ENCODE measurements at regions not wholly inside any gene's neighbourhood (a gene's known extent, or its start where the extent isn't known, plus 50 kb on each side); places are given as distances from the start of the nearest gene placed in this dataset.

DNA sequence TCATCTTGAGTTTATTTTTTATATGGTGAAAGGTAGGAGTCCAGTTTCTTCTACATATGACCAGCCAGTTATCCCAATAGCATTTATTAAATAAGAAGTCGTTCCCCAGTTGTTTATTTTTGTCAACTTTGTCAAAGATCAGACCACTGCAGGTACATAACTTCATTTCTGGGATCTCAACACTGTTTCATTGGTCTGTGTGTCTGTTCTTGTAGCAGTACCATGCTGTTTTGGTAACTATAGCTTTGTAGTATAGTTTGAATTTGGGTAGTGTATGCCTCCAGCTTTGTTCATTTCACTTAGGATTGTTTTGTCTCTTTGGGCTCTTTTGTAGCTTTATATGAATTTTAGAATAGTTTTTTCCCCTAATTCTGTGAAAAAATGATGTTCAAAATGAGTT, 340.4 kb upstream of the PCDH20 start:
- TF ChIP-seq ZNF333 (CRISPR knock-in tag; IDR thresholded peaks at IDR 0.05; ENCODE audit: borderline replicate concordance): no peak
- TF ChIP-seq POLR2A (IDR thresholded peaks at IDR 0.05; ENCODE audit: insufficient read depth in 1 of 2, low read depth in 2 of 2, low read length in 2 of 2): no peak
- no peak for TF ChIP-seq ZNF460 (CRISPR knock-in tag; IDR thresholded peaks at IDR 0.05; ENCODE audit: borderline replicate concordance)
- TF ChIP-seq, protein P1, sequence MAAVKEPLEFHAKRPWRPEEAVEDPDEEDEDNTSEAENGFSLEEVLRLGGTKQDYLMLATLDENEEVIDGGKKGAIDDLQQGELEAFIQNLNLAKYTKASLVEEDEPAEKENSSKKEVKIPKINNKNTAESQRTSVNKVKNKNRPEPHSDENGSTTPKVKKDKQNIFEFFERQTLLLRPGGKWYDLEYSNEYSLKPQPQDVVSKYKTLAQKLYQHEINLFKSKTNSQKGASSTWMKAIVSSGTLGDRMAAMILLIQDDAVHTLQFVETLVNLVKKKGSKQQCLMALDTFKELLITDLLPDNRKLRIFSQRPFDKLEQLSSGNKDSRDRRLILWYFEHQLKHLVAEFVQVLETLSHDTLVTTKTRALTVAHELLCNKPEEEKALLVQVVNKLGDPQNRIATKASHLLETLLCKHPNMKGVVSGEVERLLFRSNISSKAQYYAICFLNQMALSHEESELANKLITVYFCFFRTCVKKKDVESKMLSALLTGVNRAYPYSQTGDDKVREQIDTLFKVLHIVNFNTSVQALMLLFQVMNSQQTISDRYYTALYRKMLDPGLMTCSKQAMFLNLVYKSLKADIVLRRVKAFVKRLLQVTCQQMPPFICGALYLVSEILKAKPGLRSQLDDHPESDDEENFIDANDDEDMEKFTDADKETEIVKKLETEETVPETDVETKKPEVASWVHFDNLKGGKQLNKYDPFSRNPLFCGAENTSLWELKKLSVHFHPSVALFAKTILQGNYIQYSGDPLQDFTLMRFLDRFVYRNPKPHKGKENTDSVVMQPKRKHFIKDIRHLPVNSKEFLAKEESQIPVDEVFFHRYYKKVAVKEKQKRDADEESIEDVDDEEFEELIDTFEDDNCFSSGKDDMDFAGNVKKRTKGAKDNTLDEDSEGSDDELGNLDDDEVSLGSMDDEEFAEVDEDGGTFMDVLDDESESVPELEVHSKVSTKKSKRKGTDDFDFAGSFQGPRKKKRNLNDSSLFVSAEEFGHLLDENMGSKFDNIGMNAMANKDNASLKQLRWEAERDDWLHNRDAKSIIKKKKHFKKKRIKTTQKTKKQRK (IDR thresholded peaks at IDR 0.05; ENCODE audit: low read length): no peak
- no peak for TF ChIP-seq CTCF (CRISPR knock-in tag; IDR thresholded peaks at IDR 0.05)
- TF ChIP-seq SP1 (IDR thresholded peaks at IDR 0.05): no peak
- TF ChIP-seq SP1 (CRISPR knock-in tag; IDR thresholded peaks at IDR 0.05): no peak
- no peak for TF ChIP-seq ZNF280D (CRISPR knock-in tag; IDR thresholded peaks at IDR 0.05)
- no peak for TF ChIP-seq CCAR2 (optimal IDR thresholded peaks at IDR 0.05; ENCODE audit: low read depth, low read length)
- no peak for TF ChIP-seq ZNF350 (CRISPR knock-in tag; IDR thresholded peaks at IDR 0.05; ENCODE audit: borderline replicate concordance, low read depth)
- no peak for TF ChIP-seq ZKSCAN1 (IDR thresholded peaks at IDR 0.05; ENCODE audit: low read length)
- no peak for TF ChIP-seq KLF9 (CRISPR knock-in tag; IDR thresholded peaks at IDR 0.05; ENCODE audit: low read depth)
- TF ChIP-seq ZNF430 (CRISPR knock-in tag; IDR thresholded peaks at IDR 0.05): no peak
- no peak for TF ChIP-seq ZNF687 (CRISPR knock-in tag; IDR thresholded peaks at IDR 0.05)
- no peak for TF ChIP-seq NFYB (CRISPR knock-in tag; IDR thresholded peaks at IDR 0.05)
